SK-N-SH (cell line): ENCODE measurements at regions not wholly inside any gene's neighbourhood (a gene's known extent, or its start where the extent isn't known, plus 50 kb on each side); places are given as distances from the start of the nearest gene placed in this dataset.

Source experiments
- CTCF ChIP-seq: fragments of 200-600 bp; sonication (generic); IDR thresholded peaks from 2 replicates; pipeline ENCODE4 v1.6.1; 2017; ENCODE audit warnings: antibody characterized with exemption, mild to moderate bottlenecking, moderate library complexity
- MAX ChIP-seq: IDR thresholded peaks from 2 replicates; pipeline ENCODE4 v1.4.0; 2012; ENCODE audit warnings: low read depth
- MEF2A ChIP-seq: IDR thresholded peaks from 2 replicates; pipeline ENCODE4 v1.4.0; 2012; ENCODE audit warnings: low read depth, borderline replicate concordance
- MXI1 ChIP-seq: IDR thresholded peaks from 2 replicates; pipeline ENCODE4 v1.6.1; 2012; ENCODE audit warnings: mild to moderate bottlenecking, low read depth, low read length, improper control_type of control experiment
- NFIC ChIP-seq: IDR thresholded peaks from 2 replicates; pipeline ENCODE4 v1.4.0; 2012; ENCODE audit warnings: borderline replicate concordance
- POLR2AphosphoS5 ChIP-seq: IDR thresholded peaks from 2 replicates; pipeline ENCODE4 v1.6.1; 2012; ENCODE audit warnings: low read depth, low read length
- REST ChIP-seq: IDR thresholded peaks from 2 replicates; pipeline ENCODE4 v1.6.1; 2012; ENCODE audit warnings: mild to moderate bottlenecking, low read depth, low read length, moderate library complexity
- TCF12 ChIP-seq: IDR thresholded peaks from 2 replicates; pipeline ENCODE4 v1.4.0; 2012
- TF ChIP-seq, protein P1 (sequence below): fragments of 150-350 bp; IDR thresholded peaks from 2 replicates; pipeline ENCODE4 v1.6.1; 2017; ENCODE audit warnings: antibody characterized with exemption, low read length, low read depth, borderline replicate concordance

GRCh38 chr5:166788050-166788449 is 1503.4 kb upstream of the WWC1 start:
- TF ChIP-seq, protein P1, sequence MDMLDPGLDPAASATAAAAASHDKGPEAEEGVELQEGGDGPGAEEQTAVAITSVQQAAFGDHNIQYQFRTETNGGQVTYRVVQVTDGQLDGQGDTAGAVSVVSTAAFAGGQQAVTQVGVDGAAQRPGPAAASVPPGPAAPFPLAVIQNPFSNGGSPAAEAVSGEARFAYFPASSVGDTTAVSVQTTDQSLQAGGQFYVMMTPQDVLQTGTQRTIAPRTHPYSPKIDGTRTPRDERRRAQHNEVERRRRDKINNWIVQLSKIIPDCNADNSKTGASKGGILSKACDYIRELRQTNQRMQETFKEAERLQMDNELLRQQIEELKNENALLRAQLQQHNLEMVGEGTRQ, result no peak
- TF ChIP-seq CTCF, result no peak
- no peak for TF ChIP-seq MAX
- TF ChIP-seq REST, result no peak
- no peak for TF ChIP-seq MEF2A
- TF ChIP-seq NFIC, result no peak
- no peak for TF ChIP-seq MXI1
- TF ChIP-seq TCF12, result no peak
- no peak for TF ChIP-seq POLR2AphosphoS5
